MCF 10A (cell line): ENCODE measurements at regions not wholly inside any gene's neighbourhood (a gene's known extent, or its start where the extent isn't known, plus 50 kb on each side); places are given as distances from the start of the nearest gene placed in this dataset.

Source experiments
- BruUV-seq: library from RNA; stranded (reverse); fragments of 400-500 nt; replicated peaks from 2 replicates; lab custom pipeline; 2021; lab: Mats Ljungman, UMichigan
- CTCF ChIA-PET: fragments of 300-600 bp; sonication (Branson Sonifier 250); formaldehyde crosslinking; extraction: SDS; loops from one replicate; lab custom pipeline; 2021; ENCODE audit warnings: antibody characterized with exemption, inconsistent platforms; lab: Yijun Ruan, JAX
- POLR2A ChIA-PET: fragments of 300-600, 350-650 bp; sonication (Branson Sonifier 250); formaldehyde crosslinking; extraction: SDS; loops from one replicate; lab custom pipeline; 2020; ENCODE audit warnings: antibody characterized with exemption, inconsistent platforms; lab: Yijun Ruan, JAX
- DNase-seq: peaks from one replicate; pipeline ENCODE4 v3.0.0-alpha.2; 2018; ENCODE audit not compliant: unreplicated experiment
- H3K27ac Mint-ChIP-seq: one replicate; pipeline ENCODE4 v1.8.0; 2022; ENCODE audit warnings: mild to moderate bottlenecking, low read depth, mixed read lengths; ENCODE audit not compliant: unreplicated experiment
- H3K27me3 Mint-ChIP-seq: one replicate; pipeline ENCODE4 v1.8.0; 2022; ENCODE audit warnings: mixed read lengths; ENCODE audit not compliant: insufficient read depth, unreplicated experiment
- H3K36me3 Mint-ChIP-seq: one replicate; pipeline ENCODE4 v1.8.0; 2022; ENCODE audit warnings: mild to moderate bottlenecking, moderate library complexity, mixed read lengths; ENCODE audit not compliant: insufficient read depth, unreplicated experiment
- H3K4me1 Mint-ChIP-seq: one replicate; pipeline ENCODE4 v1.8.0; 2022; ENCODE audit warnings: mixed read lengths; ENCODE audit not compliant: insufficient read depth, unreplicated experiment
- H3K4me3 Mint-ChIP-seq: one replicate; pipeline ENCODE4 v1.8.0; 2022; ENCODE audit warnings: mild to moderate bottlenecking, moderate library complexity, mixed read lengths; ENCODE audit not compliant: unreplicated experiment
- H3K9me3 Mint-ChIP-seq: one replicate; pipeline ENCODE4 v1.8.0; 2022; ENCODE audit warnings: mixed read lengths; ENCODE audit not compliant: unreplicated experiment
- intact Hi-C: fragments of 100-400 bp; cut with micrococcal nuclease; formaldehyde crosslinking; loops from 2 replicates; pipeline ENCODE4 v1.14.1; 2022
- TF ChIP-seq, protein P1 (sequence below): fragments of 200-600 bp; IDR thresholded peaks from one replicate; pipeline ENCODE4 v1.8.0; 2022; ENCODE audit warnings: antibody characterized with exemption, mild to moderate bottlenecking; ENCODE audit not compliant: unreplicated experiment

DNA sequence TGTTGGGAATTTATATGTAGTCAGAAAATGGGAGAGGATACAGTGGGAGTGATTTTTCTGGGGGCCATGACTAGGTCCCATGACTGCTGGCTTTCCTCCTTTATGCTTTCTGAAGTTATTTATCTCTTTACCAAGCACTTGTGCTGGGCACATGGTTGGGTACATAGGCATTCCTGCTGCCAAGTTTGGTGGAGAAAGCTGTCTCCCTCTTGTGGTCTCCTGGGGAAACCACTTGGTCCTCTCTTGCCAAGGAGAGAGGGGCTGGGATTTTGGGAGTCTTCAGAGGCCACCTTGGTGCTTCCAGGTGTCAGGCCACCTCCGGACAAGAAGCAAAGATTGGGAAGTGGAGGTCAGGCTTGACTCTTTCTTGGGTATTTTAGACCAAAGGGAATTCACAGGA lies 120.2 kb upstream of the KCNE2 start:
- ChIA-PET CTCF (interaction anchor here (0.5 to 1.6 kb wide), 2 partner anchors 319 to 1876 kb away, joined by 3 to 5 read pairs; no protein-coding TSS in a partner anchor), POLR2A (no interaction called here)
- no peak overlapping the region for H3K4me3 Mint-ChIP-seq
- no TSS peak for BruUV-seq
- TF ChIP-seq, protein P1, sequence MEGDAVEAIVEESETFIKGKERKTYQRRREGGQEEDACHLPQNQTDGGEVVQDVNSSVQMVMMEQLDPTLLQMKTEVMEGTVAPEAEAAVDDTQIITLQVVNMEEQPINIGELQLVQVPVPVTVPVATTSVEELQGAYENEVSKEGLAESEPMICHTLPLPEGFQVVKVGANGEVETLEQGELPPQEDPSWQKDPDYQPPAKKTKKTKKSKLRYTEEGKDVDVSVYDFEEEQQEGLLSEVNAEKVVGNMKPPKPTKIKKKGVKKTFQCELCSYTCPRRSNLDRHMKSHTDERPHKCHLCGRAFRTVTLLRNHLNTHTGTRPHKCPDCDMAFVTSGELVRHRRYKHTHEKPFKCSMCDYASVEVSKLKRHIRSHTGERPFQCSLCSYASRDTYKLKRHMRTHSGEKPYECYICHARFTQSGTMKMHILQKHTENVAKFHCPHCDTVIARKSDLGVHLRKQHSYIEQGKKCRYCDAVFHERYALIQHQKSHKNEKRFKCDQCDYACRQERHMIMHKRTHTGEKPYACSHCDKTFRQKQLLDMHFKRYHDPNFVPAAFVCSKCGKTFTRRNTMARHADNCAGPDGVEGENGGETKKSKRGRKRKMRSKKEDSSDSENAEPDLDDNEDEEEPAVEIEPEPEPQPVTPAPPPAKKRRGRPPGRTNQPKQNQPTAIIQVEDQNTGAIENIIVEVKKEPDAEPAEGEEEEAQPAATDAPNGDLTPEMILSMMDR: peak; percentile 43
- H3K27me3 Mint-ChIP-seq: peaks cover 9% of the 10 kb centered on the region
- H3K27ac Mint-ChIP-seq: no peak overlapping the region
- no peaks in the 10 kb centered on the region for H3K9me3 Mint-ChIP-seq
- H3K36me3 Mint-ChIP-seq: no peaks in the 10 kb centered on the region
- peak; percentile 51 for DNase-seq
- H3K4me1 Mint-ChIP-seq: no peaks in the 10 kb centered on the region
- intact Hi-C loops: loop anchor here (2.0 kb wide), 1 partner anchor 319 kb away; no protein-coding TSS in a partner anchor

DNA sequence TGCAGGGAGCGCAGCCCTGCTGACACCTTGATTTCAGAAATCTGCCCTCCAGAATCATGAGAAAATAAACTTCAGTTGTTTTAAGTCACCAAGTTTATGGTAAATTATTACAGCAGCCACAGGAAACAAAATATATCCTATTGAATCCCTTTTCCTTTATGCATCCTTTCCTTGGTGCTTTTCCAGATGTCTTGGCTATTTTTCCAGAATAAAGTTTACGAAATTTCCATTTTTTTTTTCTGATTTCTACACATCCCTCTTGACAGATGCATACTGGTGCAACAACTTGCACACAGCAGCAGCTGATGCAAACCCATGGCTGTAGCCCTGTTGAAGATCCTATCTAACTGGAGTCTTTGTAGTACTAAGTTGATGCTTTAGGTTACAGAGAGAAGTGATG lies 111.1 kb upstream of the KCNE2 start:
- POLR2A ChIA-PET: no interaction called here
- intact Hi-C loops: no loop called here
- TF ChIP-seq, protein P1: no peak
- no peak for DNase-seq
- Mint-ChIP-seq H3K27ac (no peak overlapping the region), H3K4me3 (no peak overlapping the region), H3K27me3 (peaks cover 11% of the 10 kb centered on the region), H3K36me3 (no peaks in the 10 kb centered on the region), H3K9me3 (peaks cover 8% of the 10 kb centered on the region), H3K4me1 (no peaks in the 10 kb centered on the region)
- CTCF ChIA-PET: interaction anchor here (0.6 to 1.3 kb wide), 2 partner anchors 59 to 332 kb away, joined by 4 to 6 read pairs; no protein-coding TSS in a partner anchor
- BruUV-seq: no TSS peak

DNA sequence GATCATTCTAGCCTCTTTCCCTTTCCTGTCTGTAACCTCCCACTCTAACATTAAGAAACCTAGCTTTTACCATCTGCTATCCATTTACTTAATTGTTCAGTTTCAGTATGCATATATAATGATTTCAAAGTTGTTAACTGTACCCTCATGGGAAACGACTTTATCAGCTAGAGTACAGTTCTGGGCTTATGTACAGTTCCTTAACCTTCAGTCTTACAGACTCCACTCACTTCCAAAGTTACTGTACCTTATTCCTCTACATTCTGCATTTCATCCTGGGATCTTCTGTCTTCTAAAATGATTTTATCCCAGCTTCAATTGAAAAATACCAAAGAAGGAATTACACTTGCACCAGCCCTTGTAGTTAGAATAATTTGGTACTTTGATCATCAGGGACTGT lies 108.7 kb upstream of the KCNE2 start:
- Mint-ChIP-seq H3K4me3 (no peak overlapping the region), H3K9me3 (peaks cover 8% of the 10 kb centered on the region), H3K36me3 (no peaks in the 10 kb centered on the region), H3K27me3 (peaks cover 27% of the 10 kb centered on the region), H3K27ac (no peak overlapping the region), H3K4me1 (no peaks in the 10 kb centered on the region)
- POLR2A ChIA-PET: no interaction called here
- CTCF ChIA-PET: interaction anchor here (0.9 to 1.2 kb wide), 2 partner anchors 9 to 331 kb away, joined by 3 read pairs; no protein-coding TSS in a partner anchor
- no peak for DNase-seq
- no TSS peak for BruUV-seq
- intact Hi-C loops: no loop called here
- TF ChIP-seq, protein P1: no peak

DNA sequence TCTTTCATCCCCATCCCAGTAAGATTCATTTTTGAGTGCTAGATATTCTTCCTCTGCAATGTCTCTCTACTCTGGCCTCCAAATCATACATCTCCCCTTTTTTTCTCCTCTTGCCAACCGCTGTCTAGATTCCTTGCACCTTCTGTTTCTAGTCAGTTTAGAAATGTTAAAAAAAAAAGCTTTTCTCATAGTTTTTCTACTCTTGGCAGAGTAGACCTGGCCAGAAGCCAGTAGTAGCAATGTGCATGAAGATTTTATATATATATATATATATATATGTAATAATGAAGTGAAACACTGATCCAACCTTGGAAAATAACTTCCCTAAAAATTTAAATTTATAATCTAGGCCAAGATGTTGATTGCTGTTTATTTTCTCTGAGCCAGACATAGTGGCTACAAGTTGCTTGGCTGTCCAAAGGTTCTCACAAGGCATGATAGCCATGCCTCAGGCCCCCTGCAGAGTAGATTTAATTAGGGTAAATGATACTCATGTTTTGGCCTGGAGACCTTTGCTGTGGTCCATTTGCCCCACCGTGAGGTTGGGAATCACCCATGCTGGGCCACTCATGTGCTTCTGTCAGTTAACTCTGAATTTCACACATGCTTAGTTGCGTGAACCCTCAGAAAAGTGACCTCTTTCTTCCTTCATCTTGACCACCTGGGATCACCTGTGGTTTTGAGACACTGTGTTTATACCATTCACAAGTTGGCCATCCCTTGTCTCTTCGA lies 103.4 kb upstream of the KCNE2 start:
- Mint-ChIP-seq H3K4me3 (no peak overlapping the region), H3K27me3 (peaks cover 27% of the 10 kb centered on the region), H3K36me3 (no peaks in the 10 kb centered on the region), H3K4me1 (no peaks in the 10 kb centered on the region), H3K27ac (no peak overlapping the region), H3K9me3 (peaks cover 17% of the 10 kb centered on the region)
- DNase-seq: no peak
- ChIA-PET CTCF (interaction anchor here (0.7 to 0.8 kb wide), 2 partner anchors 337 to 1330 kb away, joined by 3 read pairs; no protein-coding TSS in a partner anchor), POLR2A (no interaction called here)
- TF ChIP-seq, protein P1: no peak
- intact Hi-C loops: no loop called here
- BruUV-seq: no TSS peak
